AG04450 (cell line): ENCODE measurements at regions not wholly inside any gene's neighbourhood (a gene's known extent, or its start where the extent isn't known, plus 50 kb on each side); places are given as distances from the start of the nearest gene placed in this dataset.

ENCODE experiments used
- CTCF ChIA-PET: fragments of 300-600, 350-600 bp; formaldehyde crosslinking; extraction: SDS; loops from one replicate; lab custom pipeline; 2022; ENCODE audit warnings: antibody characterized with exemption, inconsistent platforms; lab: Charles Lee
- POLR2A ChIA-PET: fragments of 350-600 bp; formaldehyde crosslinking; extraction: SDS; loops from one replicate; lab custom pipeline; 2021; ENCODE audit warnings: antibody characterized with exemption, inconsistent platforms; lab: Yijun Ruan, JAX
- DNase-seq: peaks from one replicate; pipeline ENCODE4 v3.0.0-alpha.2; 2011; ENCODE audit warnings: low read depth, low spot score
- H3K27ac ChIP-seq: one replicate; pipeline ENCODE4 v1.5.1; 2012; ENCODE audit warnings: low read depth, low read length, control low read depth
- H3K27me3 ChIP-seq: one replicate; pipeline ENCODE4 v1.6.0; 2012; ENCODE audit warnings: low read length; ENCODE audit not compliant: control insufficient read depth, insufficient read depth
- H3K4me3 ChIP-seq: 2 replicates; pipeline ENCODE4 v1.5.1; 2011; ENCODE audit warnings: mild to moderate bottlenecking, low read depth, low read length, control low read depth
- H3K9me3 ChIP-seq: 2 replicates; pipeline ENCODE4 v1.5.1; 2012; ENCODE audit warnings: low read length; ENCODE audit not compliant: control insufficient read depth, insufficient read depth
- TF ChIP-seq, protein P1 (sequence below): IDR thresholded peaks from 2 replicates; pipeline ENCODE4 v1.5.1; 2011; ENCODE audit warnings: low read depth, low read length, control low read depth, inconsistent platforms

DNA sequence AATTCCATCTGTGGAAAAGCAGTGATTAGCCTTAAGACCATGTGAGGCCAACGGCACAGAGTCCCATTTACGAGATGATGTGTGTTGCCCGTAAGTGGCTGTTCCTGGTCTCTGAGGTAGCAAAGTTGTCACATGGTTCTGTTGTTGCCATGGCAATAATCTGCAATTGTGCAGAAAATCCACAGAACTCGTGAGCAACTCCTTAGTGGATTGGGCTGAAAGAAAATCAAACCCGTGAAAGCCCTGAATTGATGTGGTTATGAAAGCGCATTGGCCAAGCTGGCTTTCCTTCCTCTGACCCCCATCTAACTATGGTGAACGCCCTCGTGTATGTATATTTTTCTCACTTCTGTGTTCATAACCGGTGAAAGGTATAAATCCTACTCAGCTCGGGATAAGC is 614.7 kb downstream of the EBF1 start:
- CTCF ChIA-PET = no interaction called here
- DNase-seq = no peak
- TF ChIP-seq, protein P1, sequence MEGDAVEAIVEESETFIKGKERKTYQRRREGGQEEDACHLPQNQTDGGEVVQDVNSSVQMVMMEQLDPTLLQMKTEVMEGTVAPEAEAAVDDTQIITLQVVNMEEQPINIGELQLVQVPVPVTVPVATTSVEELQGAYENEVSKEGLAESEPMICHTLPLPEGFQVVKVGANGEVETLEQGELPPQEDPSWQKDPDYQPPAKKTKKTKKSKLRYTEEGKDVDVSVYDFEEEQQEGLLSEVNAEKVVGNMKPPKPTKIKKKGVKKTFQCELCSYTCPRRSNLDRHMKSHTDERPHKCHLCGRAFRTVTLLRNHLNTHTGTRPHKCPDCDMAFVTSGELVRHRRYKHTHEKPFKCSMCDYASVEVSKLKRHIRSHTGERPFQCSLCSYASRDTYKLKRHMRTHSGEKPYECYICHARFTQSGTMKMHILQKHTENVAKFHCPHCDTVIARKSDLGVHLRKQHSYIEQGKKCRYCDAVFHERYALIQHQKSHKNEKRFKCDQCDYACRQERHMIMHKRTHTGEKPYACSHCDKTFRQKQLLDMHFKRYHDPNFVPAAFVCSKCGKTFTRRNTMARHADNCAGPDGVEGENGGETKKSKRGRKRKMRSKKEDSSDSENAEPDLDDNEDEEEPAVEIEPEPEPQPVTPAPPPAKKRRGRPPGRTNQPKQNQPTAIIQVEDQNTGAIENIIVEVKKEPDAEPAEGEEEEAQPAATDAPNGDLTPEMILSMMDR = no peak
- H3K4me3 ChIP-seq = no peak overlapping the region
- peaks cover 8% of the 10 kb centered on the region for H3K27me3 ChIP-seq
- no peaks in the 10 kb centered on the region for H3K9me3 ChIP-seq
- H3K27ac ChIP-seq = no peak overlapping the region
- POLR2A ChIA-PET = no interaction called here

DNA sequence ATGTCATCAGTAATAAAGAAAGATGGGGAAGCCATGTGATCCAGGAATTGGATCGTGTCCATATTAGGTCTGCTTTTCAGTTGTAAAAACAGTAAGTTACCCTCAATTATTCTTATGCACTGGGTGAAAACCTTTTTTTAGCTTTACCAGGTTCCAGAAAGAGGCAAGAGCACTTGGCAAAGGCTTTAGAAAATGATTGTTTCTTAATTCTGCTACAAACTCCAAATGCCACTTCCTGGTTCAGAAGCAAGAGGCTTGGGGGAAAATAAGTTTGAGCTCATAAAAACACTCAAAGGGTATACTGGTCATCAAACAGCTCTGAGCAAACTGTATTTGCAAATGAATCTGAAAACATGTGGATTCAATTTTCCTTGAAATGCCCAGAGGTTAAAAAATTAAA is 615.6 kb downstream of the EBF1 start:
- no peak overlapping the region for H3K4me3 ChIP-seq
- TF ChIP-seq, protein P1 = no peak
- peaks cover 5% of the 10 kb centered on the region for H3K27me3 ChIP-seq
- no peak overlapping the region for H3K27ac ChIP-seq
- CTCF ChIA-PET = no interaction called here
- no peak for DNase-seq
- H3K9me3 ChIP-seq = no peaks in the 10 kb centered on the region
- POLR2A ChIA-PET = no interaction called here

DNA sequence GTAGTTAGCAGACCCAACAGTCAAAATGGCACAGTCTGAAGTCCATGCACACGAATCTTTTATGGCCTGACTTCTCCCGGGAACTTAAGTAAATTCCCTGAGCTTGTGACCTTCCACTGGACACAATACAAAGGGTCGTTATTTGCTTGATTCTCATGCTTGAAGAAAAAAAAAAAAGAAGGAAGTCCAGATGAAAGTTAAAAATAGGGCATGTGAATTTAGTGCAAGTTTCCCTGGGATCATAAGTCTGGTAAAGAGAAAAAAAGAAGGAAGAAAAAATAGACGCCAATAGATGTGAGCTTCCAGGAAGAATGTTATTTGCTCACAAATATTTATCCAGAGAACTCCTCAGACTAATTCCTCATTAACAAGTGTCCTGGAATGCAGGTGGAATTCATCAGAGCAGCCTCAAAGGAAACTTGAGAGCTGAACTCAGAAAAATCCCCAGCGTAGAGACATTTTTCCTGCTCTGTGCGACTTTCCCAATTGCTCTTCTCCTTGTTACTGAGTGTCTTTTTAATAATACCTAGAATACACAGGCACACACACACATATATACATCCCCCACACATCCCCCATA is 616.3 kb downstream of the EBF1 start:
- ChIA-PET POLR2A (no interaction called here), CTCF (no interaction called here)
- no peak overlapping the region for H3K27ac ChIP-seq
- DNase-seq = no peak
- no peaks in the 10 kb centered on the region for H3K9me3 ChIP-seq
- TF ChIP-seq, protein P1 = no peak
- H3K4me3 ChIP-seq = no peak overlapping the region
- H3K27me3 ChIP-seq = peaks cover 5% of the 10 kb centered on the region

DNA sequence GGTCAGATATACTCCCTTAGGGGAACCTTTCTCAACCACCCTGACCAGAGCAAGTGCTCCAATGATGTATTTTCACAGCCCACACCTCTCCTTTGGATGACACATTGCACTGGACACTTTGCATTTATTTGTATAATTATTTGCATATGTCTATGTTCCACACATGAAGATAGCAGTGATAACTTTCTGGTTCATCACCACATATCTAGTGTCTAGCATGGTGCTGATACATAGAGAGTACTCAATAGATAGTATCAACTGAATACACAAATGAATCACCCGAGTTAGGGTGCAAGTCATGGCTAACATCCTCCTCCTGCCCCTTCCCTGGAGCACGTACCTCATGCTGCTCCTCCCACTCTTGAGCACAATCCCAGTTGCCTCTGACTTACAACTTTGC is 617.6 kb downstream of the EBF1 start:
- POLR2A ChIA-PET = no interaction called here
- DNase-seq = no peak
- Histone ChIP-seq H3K27me3 (peaks cover 8% of the 10 kb centered on the region), H3K27ac (no peak overlapping the region), H3K4me3 (no peak overlapping the region), H3K9me3 (no peaks in the 10 kb centered on the region)
- TF ChIP-seq, protein P1 = no peak
- CTCF ChIA-PET = no interaction called here

DNA sequence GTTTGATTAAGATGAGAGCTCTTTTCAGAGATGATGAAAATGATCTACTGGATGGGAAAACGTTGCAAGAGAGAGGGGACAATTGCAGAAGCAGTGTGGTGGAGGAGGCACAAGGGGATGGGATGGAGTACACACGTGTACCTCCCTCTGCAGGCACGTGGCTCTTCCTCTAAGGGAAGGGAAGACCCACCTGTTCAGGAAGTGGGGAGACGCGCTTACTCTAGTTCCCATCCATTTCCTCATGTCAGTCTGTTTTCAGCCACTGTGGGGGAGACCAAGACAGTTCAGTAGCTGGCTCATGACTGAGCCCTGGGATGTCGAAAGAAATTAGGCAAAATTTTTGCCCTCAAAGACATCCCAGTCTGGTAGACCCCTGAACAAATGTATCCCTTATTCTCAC is 619.2 kb upstream of the CLINT1 start:
- Histone ChIP-seq H3K9me3 (no peaks in the 10 kb centered on the region), H3K27me3 (peaks cover 16% of the 10 kb centered on the region)

More for the DNA sequence above, 619.2 kb upstream of the CLINT1 start:
- ChIA-PET POLR2A (no interaction called here), CTCF (no interaction called here)
- Histone ChIP-seq H3K27ac (no peak overlapping the region), H3K4me3 (no peak overlapping the region)
- TF ChIP-seq, protein P1 = no peak
- no peak for DNase-seq
